OCI-LY1 (cell line): ENCODE measurements at regions not wholly inside any gene's neighbourhood (a gene's known extent, or its start where the extent isn't known, plus 50 kb on each side); places are given as distances from the start of the nearest gene placed in this dataset.

ENCODE experiments used
- H2AFZ ChIP-seq: fragments of 200-600 bp; sonication (generic), shearing (Covaris generic); 2 replicates; pipeline ENCODE4 v1.6.0; 2014; ENCODE audit warnings: antibody characterized with exemption, mild to moderate bottlenecking, low read length
- H3F3A ChIP-seq: fragments of 200-600 bp; sonication (generic), shearing (Covaris generic); 2 replicates; pipeline ENCODE4 v1.6.0; 2014; ENCODE audit warnings: mild to moderate bottlenecking, antibody characterized with exemption, low read length, moderate library complexity; ENCODE audit not compliant: insufficient read depth
- H3K27ac ChIP-seq: fragments of 200-600 bp; sonication (generic); 2 replicates; pipeline ENCODE4 v1.5.1; 2014; ENCODE audit warnings: low read length, mixed run types, mild to moderate bottlenecking, low read depth; ENCODE audit not compliant: poor library complexity, severe bottlenecking
- H3K27me3 ChIP-seq: fragments of 200-600 bp; sonication (generic); 2 replicates; pipeline ENCODE4 v1.6.0; 2014; ENCODE audit warnings: antibody characterized with exemption, mild to moderate bottlenecking, low read length, moderate library complexity; ENCODE audit not compliant: insufficient read depth
- H3K36me3 ChIP-seq: fragments of 200-600 bp; sonication (generic); 2 replicates; pipeline ENCODE4 v1.6.1; 2014; ENCODE audit warnings: mild to moderate bottlenecking, antibody characterized with exemption, low read length, moderate library complexity, mixed read lengths; ENCODE audit not compliant: insufficient read depth
- H3K4me1 ChIP-seq: fragments of 200-600 bp; sonication (generic); 2 replicates; pipeline ENCODE4 v1.5.1; 2014; ENCODE audit warnings: mild to moderate bottlenecking, low read length, moderate library complexity; ENCODE audit not compliant: insufficient read depth, severe bottlenecking
- H3K4me2 ChIP-seq: fragments of 200-600 bp; sonication (generic), shearing (Covaris generic); 2 replicates; pipeline ENCODE4 v1.6.1; 2014; ENCODE audit warnings: low read length
- H3K4me3 ChIP-seq: fragments of 200-600 bp; sonication (generic); 2 replicates; pipeline ENCODE4 v1.5.1; 2014; ENCODE audit warnings: low read length, low read depth, mild to moderate bottlenecking, mixed read lengths; ENCODE audit not compliant: poor library complexity, severe bottlenecking
- H3K79me2 ChIP-seq: fragments of 200-600 bp; shearing (Covaris generic); 2 replicates; pipeline ENCODE4 v1.6.1; 2016; ENCODE audit warnings: mixed run types, low read length, mixed read lengths; ENCODE audit not compliant: insufficient read depth
- H3K9ac ChIP-seq: fragments of 200-600 bp; sonication (generic), shearing (Covaris generic); 2 replicates; pipeline ENCODE4 v1.6.1; 2014; ENCODE audit warnings: mild to moderate bottlenecking, low read length, mixed read lengths
- H3K9me2 ChIP-seq: fragments of 200-600 bp; sonication (generic), shearing (Covaris generic); 2 replicates; pipeline ENCODE4 v1.6.1; 2014; ENCODE audit warnings: low read depth, mild to moderate bottlenecking, low read length, mixed read lengths
- H3K9me3 ChIP-seq: fragments of 200-600 bp; shearing (Covaris generic); 2 replicates; pipeline ENCODE4 v1.6.1; 2014; ENCODE audit warnings: low read length, mixed read lengths
- H4K20me1 ChIP-seq: fragments of 200-600 bp; sonication (generic), shearing (Covaris generic); 2 replicates; pipeline ENCODE4 v1.6.0; 2016; ENCODE audit warnings: mild to moderate bottlenecking, low read length; ENCODE audit not compliant: insufficient read depth
- CTCF ChIP-seq: fragments of 200-600 bp; sonication (generic), shearing (Covaris generic); IDR thresholded peaks from 2 replicates; pipeline ENCODE4 v1.5.1; 2017; ENCODE audit warnings: mild to moderate bottlenecking, antibody characterized with exemption, low read length, moderate library complexity, mixed read lengths
- EZH2 ChIP-seq: fragments of 200-600 bp; sonication (generic), shearing (Covaris generic); IDR thresholded peaks from 2 replicates; pipeline ENCODE4 v1.8.0; 2017; ENCODE audit warnings: borderline replicate concordance, mixed run types, mild to moderate bottlenecking, antibody characterized with exemption, low read length, moderate library complexity, mixed read lengths

- H3K27ac ChIP-seq = no peak overlapping the region
- H3F3A ChIP-seq = no peaks in the 10 kb centered on the region; the same call in 1 of the 2 replicates
- H3K9me2 ChIP-seq = no peaks in the 10 kb centered on the region
- no peaks in the 10 kb centered on the region for H4K20me1 ChIP-seq
- no peak overlapping the region for H3K4me2 ChIP-seq
- no peaks in the 10 kb centered on the region for H3K36me3 ChIP-seq
- H3K9ac ChIP-seq = no peak overlapping the region
- H3K27me3 ChIP-seq = no peaks in the 10 kb centered on the region
- no peaks in the 10 kb centered on the region for H3K4me1 ChIP-seq
- no peaks in the 10 kb centered on the region for H3K79me2 ChIP-seq
- no peak for TF ChIP-seq CTCF
- no peak for TF ChIP-seq EZH2
- no peaks in the 10 kb centered on the region for H3K9me3 ChIP-seq
- H3K4me3 ChIP-seq = no peak overlapping the region
- H2AFZ ChIP-seq = no peak overlapping the region
These were observed 1205.2 kb upstream of the MIR17HG start for GRCh38 chr13:90142251-90142650.

- Histone ChIP-seq H3K9ac (no peak overlapping the region), H3K27me3 (no peaks in the 10 kb centered on the region), H3K9me2 (0 out of 2 replicates have a peak, but pooled peaks cover 2% of the 10 kb centered on the region), H2AFZ (no peak overlapping the region), H3K4me3 (no peak overlapping the region), H3K79me2 (no peaks in the 10 kb centered on the region), H3F3A (no peaks in the 10 kb centered on the region), H3K4me2 (no peak overlapping the region), H3K9me3 (no peaks in the 10 kb centered on the region), H3K4me1 (no peaks in the 10 kb centered on the region), H3K36me3 (no peaks in the 10 kb centered on the region), H3K27ac (no peak overlapping the region), H4K20me1 (no peaks in the 10 kb centered on the region)
- TF ChIP-seq EZH2 (no peak), CTCF (no peak)
These were observed 1193.1 kb upstream of the MIR17HG start for GRCh38 chr13:90154311-90154960.

GRCh38 chr13:90156390-90156789 lies 1191.1 kb upstream of the MIR17HG start:
- H3K4me3 ChIP-seq = no peak overlapping the region
- H3K4me2 ChIP-seq = no peak overlapping the region
- H3K36me3 ChIP-seq = no peaks in the 10 kb centered on the region
- no peaks in the 10 kb centered on the region for H3F3A ChIP-seq
- H3K4me1 ChIP-seq = no peaks in the 10 kb centered on the region
- no peaks in the 10 kb centered on the region for H3K27me3 ChIP-seq
- H4K20me1 ChIP-seq = no peaks in the 10 kb centered on the region
- H3K9me3 ChIP-seq = no peaks in the 10 kb centered on the region
- H3K9me2 ChIP-seq = 0 out of 2 replicates have a peak, but pooled peaks cover 2% of the 10 kb centered on the region
- no peak overlapping the region for H2AFZ ChIP-seq
- TF ChIP-seq CTCF = no peak
- no peak for TF ChIP-seq EZH2
- H3K27ac ChIP-seq = no peak overlapping the region
- H3K9ac ChIP-seq = no peak overlapping the region
- H3K79me2 ChIP-seq = no peaks in the 10 kb centered on the region
